ENCODE measurements at regions not wholly inside any gene's neighbourhood (a gene's known extent, or its start where the extent isn't known, plus 50 kb on each side); places are given as distances from the start of the nearest gene placed in this dataset.
"Not testable (repeated sequence)": the region's sequence is repeated elsewhere in the genome, so short reads cannot be mapped to it uniquely, and the experiment has no call there.

DNA sequence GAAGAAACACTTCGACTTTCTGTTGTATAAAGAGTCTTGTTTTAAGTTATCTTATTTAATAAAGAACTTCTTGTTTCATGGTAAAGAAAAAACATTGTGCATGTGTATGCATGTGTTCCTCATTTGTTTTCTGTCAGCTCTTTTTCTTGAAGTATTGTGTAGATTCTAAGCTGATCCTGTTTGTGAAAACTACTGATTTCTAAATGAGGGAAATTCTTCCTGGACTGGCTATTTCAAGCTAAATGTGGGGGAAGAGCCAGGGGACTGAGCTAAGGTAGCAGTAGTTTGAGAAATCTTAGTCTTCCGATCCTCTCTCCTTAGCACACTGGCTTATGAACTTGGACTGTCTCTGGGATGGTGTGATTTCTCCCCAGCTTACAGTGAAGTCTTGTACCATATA, 56.4 kb upstream of the RBMS1 start:
- no peak for DNase-seq (ENCODE audit: extremely low read depth in 1 of 2, low read depth in 1 of 2)

DNA sequence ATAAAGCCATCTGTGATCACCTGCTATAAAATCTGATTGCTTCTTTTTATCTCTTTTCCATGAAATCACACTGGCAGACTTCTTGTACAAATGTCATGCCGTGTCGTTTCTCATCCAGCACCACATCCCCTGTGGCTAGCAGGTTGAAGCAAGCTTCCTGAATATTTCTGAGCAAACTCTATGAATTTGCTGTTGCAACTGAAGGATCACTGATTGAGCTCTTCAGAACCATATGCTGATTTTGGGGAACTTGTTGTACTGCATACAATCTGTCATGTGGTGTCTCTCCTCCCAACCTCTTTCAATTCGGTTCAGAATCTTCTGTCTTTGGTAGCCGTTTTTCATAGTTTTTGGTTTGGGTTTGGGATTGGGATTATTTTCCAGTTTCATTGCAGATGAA, 57.7 kb upstream of the RBMS1 start:
- no peak for DNase-seq (ENCODE audit: extremely low read depth in 1 of 2, low read depth in 1 of 2)

DNA sequence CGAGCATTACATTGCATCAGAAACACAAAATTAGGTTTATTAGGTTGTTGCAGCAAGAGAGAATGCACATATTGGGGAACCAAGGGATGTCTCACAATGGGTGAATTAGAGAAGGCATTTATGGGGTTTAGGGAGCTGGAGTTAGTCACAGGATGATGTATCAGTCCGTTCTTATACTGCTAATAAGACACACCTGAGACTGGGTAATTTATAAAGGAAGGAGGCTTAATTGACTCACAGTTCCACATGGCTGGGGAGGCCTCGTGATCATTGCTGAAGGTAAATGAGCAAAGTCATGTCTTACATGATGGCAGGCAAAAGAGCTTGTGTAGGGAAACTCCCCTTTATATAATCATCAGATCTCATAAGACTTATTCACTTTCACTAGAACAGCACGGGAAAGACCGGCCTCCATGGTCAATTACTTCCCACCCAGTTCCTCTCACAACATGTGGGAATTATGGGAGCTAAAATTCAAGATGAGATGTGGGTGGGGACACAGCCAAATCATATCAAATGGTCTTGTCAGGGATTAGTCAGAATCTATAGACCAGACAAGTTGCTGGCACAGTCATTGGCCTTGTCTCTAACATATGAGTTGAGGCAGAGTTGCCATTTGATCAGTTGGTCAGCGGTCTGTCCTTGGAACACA, 61.9 kb upstream of the RBMS1 start:
- no peak for DNase-seq (ENCODE audit: extremely low read depth in 1 of 2, low read depth in 1 of 2)

DNA sequence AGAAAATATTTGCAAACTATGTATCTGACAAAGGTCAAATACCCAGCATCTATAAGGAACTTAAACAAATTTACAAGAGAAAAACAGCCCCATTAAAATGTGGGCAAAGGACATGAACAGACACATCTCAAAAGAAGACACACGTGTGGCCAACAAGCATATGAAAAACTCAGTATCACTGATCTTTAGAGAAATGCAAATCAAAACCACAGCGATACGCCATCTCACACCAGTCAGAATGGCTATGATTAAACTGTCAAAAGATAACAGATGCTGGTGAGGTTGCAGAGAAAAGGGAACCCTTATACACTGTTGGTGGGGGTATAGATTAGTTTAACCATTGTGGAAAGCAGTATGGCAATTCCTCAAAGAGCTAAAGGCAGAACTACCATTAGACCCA, 64.3 kb upstream of the RBMS1 start:
- DNase-seq (ENCODE audit: extremely low read depth in 1 of 2, low read depth in 1 of 2): no peak

DNA sequence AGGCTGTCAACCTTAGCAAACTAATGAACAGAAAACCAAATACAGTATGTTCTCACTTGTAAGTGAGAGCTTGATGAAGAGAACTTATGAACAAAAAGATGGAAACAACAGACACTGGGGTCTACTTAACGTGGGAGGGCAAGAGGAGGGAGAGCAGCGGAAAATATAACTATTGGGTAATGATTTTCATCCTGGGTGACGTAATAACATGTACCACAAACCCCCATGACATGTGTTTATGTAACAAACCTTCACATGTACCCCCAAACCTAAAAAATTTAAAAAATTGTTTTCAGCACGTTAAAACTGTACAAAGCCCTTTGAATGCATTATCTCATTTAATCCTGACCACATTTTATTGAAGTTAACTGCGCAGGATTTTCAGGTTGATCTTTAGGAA, 64.9 kb upstream of the RBMS1 start:
- DNase-seq (ENCODE audit: extremely low read depth in 1 of 2, low read depth in 1 of 2): no peak

DNA sequence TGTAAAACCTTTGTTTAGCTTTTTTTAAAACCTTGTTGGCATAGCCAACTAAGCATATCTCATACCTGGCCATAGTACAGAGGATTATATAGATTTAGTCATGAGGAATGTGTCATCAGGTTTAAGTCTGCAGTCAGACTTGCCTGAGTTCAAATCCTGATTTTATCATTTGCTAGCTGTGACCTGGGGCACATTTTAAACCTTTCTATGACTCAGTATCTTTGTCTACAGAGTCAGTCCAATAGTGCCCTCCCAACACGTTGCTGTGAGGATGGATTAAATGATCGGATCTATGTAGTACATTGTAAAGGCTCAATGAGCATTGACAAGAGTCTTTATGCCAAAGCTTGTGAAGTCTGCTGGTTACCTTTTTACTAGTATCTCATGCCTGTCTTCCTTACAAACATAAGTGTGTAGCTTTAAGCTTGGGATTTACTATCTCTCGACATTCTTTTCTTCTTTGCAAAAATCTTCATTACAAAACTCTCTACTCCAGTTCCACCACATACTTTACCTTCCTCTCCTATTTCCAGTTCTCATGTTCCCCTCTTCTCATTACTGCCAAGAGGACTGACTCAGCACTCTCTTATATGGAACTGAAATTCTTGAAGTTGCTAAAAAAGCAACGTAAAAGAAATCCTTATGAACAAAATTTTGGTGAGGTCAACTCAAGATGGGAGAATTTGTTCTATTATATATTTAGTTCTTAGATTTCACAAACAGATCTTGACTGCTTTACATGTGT, 68.1 kb upstream of the RBMS1 start:
- no peak for DNase-seq (ENCODE audit: extremely low read depth in 1 of 2, low read depth in 1 of 2)

DNA sequence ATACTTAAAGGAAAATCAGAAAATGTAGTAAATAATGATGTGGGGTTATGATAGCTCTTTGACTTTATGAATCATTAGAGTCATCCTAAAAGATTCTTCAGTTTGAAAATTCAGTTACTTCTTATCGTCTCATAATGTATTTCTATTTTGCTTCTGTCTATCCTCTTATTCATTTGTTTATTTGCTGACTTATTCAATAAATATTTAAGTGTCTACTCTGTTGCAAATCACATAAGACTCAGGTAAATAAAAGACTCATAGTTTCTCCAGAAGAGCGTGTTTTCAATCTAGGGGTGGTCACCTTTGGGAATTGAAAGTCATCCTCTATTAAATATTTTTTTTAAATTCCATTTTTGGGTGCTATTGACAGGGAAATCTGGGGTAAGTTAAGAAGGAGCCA, 69.1 kb upstream of the RBMS1 start:
- DNase-seq (ENCODE audit: extremely low read depth in 1 of 2, low read depth in 1 of 2): no peak

DNA sequence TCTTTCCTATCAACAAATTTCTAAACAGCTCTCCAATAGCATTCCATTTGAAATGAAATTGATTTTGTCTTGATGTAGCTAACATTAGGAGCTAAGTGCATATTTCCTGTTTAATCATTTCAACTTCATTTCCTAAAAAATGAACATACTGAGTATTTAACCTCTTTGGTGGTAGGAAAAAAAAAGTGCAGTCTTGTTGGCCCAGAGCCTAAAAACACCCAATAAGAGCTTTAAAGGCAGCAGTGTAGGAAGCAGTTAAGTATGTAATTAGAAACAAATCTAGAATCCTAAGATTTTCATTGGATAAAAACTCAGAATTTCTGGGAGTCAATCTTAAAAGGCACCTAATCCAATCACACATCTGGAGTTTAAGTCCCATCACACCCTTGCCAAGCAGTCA, 71.0 kb upstream of the RBMS1 start:
- no peak for DNase-seq (ENCODE audit: extremely low read depth in 1 of 2, low read depth in 1 of 2)

DNA sequence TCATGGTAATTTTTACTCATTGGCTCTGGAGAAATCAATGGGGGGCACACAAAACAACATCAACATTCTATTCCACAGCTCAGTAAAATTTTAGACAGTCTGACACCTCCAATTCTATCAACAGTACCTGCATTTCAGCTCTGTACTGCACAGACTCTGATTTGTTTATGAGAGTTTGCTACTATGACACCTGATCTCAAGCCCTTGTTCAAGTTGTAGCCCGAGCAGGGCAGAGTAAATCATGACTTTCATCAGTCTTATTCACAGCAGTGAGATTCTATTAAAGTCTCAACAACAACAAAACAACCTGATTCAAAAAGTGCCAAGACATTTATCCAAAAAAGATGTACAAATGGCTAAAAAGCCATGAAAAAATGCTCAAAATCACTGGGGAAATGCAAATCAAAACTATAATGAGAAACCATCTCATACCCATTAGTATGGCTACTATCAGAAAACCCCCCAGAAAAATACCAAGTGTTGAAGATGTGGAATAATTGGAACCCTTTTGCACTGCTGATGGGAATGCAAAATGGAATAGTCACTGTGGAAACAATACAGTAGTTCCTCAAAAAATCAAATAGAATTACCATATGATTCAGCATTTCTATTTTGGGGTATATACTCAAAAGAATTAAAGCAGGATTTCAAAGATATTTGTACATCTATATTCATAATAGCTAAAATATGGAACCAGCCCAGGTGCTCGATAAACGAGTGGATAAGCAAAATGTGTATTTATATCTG, 71.7 kb upstream of the RBMS1 start:
- no peak for DNase-seq (ENCODE audit: extremely low read depth in 1 of 2, low read depth in 1 of 2)

DNA sequence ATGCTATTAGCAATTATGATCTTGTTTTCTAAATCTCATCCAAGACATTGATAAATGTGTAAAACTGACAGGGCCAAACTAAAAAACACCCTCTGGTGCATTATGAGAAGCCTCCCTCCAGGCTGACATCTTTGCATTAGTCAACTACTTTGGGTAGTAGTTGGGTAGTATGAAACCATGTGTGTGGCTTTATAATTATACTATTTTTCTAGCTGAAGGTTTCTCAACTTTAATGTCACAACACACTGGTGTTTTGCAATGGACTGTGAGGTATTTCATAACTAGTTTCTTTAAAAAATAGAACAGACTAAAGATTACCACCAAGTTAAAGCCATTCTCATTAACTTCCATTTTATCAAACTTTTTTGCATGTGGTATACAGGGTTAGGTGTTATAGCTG, 73.1 kb upstream of the RBMS1 start:
- DNase-seq (ENCODE audit: extremely low read depth in 1 of 2, low read depth in 1 of 2): no peak

DNA sequence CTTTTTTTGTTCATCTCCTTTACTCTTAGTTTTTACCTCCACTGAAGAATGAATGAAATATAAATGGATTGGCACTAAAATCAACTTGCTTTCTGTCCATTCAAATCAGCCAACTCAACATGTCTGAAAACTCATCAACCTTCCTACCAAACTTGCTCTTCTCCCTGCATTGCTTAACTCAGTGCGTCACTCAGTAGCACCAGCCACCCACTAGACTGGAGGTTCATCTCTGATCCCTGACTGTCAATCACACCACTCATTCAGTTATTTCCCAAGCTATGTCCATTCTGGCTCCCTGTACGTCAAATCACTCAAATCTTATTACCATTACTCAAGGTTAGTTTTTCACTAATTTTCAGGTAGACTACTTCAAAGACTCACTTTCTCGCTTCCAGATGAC, 75.2 kb upstream of the RBMS1 start:
- no peak for DNase-seq (ENCODE audit: extremely low read depth in 1 of 2, low read depth in 1 of 2)

DNA sequence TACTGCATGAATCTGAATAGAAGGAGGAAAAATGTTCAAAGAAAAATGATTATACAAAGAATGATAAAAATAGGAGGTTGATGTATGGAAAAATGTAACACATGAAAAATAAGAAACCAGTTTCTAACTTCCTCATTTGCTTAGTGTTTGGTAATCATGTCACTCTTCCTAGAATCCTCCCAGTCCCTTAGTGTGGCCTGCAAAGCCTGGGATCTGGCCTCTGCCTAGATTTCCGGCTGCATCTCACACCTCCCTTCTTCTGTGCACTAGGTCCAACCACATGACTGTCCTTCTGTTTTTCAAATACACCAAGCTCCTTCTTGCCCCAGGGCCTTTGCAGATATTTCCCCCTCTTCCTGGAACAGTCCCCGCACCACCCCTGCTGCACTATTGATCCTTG, 76.8 kb upstream of the RBMS1 start:
- DNase-seq (ENCODE audit: extremely low read depth in 1 of 2, low read depth in 1 of 2): no peak

DNA sequence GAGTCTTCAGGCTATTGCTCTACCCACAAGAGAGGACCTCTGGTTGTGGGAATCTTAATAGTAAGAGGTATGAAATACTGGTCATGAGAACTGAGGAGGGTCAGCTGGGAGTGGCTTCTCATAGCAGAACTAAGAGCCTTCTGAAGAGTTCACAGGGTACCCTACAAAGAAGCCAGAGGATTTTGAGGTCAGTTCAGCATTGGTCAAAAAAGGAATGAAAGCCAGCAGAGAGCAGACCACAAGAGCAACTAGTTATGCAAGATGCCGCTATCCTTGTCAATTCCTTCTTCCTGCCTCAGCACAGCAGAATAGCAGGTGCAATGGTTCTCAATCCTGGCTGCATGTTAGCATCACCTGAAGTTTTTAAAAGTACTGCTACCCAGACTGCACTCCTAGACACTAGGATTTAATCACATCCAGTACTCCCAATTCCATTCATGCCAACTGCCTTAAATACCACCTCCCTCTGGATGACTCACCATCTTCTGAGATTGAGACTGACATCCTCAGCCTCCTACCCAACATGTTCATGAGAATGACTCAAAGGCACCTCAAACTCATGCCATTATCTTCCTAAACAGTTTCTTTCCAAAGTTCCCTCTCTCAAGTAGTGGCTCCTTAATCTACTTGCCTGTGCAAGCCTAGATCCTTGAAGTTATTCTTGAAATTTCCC, 81.0 kb upstream of the RBMS1 start:
- no peak for DNase-seq (ENCODE audit: extremely low read depth in 1 of 2, low read depth in 1 of 2)

DNA sequence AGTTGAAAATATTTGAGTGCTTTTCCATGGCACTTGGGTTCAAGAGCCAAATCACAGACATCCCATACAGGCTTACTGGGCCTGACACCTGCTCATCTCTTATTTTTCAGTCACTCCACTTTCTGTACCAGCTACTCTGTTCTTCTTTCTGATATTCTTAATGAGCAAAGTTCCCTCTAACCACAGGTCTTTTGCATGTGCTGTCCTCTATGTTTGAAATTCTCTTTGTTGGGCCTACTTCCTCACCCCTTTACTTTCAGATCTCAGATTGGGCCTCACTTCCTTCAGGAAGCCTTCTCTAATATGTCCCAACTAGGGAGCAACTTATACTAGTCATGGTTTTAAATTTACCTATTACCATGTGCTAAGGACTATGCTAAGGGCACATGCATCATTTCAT, 81.8 kb upstream of the RBMS1 start:
- no peak for DNase-seq (ENCODE audit: extremely low read depth in 1 of 2, low read depth in 1 of 2)

DNA sequence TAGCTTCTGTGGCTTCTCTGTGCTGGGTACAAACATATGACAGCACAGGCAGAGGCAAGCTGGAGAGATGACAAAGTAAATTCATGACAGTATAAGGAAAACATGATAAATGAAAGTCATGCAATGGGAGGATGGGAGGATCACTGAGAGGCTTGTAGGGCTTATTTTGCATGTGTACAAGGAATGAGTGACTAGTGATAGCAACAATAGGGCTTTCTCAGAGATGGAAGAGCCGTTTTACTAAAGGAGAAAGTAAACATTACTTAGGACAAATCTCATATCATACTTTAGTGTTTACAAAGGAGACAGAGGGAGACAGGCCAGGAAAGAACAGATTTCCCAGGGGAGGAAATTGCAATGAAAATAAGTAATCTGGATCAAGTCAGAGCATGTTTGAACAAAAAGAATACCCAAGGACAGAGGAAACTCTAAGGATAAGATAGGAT, 82.5 kb upstream of the RBMS1 start:
- DNase-seq (ENCODE audit: extremely low read depth in 1 of 2, low read depth in 1 of 2): no peak

DNA sequence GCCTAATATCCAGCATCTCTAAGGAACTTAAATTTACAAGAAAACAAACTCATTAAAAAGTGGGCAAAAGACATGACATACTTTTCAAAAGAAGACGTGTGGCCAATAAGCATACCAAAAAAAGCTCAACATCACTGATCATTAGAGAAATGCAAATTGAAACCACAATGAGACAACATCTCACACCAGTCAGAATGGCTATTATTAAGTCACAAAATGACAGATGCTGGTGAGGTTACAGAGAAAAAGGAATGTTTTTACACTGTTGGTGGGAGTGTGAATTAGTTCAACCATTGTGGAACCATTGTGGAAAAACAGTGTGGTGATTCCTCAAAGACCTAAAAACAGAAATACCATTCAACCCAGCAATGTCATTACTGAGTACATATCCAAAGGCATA, 83.5 kb upstream of the RBMS1 start:
- DNase-seq (ENCODE audit: extremely low read depth in 1 of 2, low read depth in 1 of 2): not testable (repeated sequence)

DNA sequence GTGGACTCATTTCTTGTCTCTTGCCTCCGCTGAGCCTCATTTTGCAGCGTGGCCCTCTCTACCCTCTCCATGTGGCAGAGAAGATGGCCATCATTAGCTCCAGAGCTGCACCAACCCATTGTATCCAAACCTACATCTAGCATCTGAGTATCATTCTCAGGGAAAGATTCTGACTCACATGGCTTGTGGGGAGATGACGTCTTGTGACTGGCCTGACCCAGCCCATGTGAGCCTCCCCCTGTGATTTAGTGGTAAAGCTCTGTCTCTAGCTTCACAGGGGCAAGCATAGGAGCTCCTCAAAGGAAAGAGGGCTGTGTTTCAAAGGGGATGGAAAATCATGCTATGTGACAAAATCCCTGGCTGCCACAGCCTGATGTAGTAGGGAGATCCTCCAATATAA, 87.4 kb upstream of the RBMS1 start:
- DNase-seq (ENCODE audit: extremely low read depth in 1 of 2, low read depth in 1 of 2): no peak

DNA sequence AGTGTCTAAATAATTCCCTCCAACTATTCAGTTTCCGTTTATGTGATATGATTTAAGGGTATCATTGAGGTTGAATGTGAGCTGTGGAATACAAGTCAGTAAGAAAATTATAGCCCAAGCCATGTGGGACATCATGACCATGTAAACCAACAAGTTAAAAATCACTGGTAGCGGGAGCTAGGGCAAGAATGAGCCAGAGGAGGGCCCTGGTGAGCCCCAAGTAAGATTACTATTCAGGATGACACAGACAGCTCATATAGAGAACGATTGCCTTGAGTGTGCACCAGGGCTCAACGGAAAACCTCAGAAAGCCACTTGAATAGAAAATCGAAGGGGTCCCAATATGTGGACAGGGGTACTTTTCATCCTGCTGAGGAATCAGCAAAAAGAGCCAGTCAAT, 87.8 kb upstream of the RBMS1 start:
- no peak for DNase-seq (ENCODE audit: extremely low read depth in 1 of 2, low read depth in 1 of 2)

DNA sequence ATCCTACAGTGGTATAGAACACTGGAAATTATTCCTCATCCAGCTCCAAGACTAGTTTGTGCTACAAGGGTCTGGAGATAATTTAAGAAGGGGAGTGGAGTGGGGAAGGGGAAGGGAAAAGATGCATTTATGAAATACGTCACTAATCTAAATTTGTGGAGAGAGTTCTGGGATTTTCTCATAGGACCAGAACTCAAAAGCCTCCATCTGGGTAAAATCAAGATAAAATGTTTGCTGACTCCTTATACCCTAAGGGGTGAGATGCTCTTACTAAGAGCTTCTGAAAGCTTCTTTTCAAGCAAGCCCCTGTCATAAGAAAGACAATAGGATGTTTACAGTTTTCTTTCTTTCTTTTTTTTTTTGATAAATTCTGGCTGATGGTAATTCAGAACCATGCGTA, 88.5 kb upstream of the RBMS1 start:
- no peak for DNase-seq (ENCODE audit: extremely low read depth in 1 of 2, low read depth in 1 of 2)

DNA sequence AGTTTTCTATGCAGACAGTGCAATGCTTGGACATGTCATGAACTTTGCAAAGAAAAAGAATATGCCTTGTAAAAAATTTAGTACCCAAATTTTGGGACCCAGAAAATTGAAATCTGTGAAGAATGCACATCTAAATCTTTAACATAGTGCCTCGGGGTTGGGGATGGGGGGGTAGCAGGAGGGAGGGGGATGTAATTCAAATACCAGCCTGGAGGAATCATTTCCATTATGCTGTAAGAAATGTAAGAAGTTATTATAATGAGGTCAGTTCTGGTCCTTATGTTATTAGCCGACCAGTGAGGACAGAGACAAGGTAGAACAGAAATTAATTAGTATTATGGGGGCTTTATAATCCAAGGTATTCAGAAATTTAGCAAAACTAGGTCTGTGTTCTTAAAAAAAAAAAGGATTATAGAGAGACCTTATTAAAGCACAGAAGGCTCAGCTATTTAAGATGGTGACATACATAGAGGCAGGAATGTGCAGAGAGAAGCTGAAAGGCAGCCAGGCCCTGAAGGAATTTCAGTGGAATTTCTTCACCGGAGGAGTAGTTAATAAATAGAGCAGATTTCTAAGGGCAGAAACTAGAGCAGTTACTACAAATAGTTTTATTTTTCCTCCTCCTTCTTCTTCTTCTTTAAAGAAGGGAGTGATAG, 89.0 kb upstream of the RBMS1 start:
- no peak for DNase-seq (ENCODE audit: extremely low read depth in 1 of 2, low read depth in 1 of 2)

DNA sequence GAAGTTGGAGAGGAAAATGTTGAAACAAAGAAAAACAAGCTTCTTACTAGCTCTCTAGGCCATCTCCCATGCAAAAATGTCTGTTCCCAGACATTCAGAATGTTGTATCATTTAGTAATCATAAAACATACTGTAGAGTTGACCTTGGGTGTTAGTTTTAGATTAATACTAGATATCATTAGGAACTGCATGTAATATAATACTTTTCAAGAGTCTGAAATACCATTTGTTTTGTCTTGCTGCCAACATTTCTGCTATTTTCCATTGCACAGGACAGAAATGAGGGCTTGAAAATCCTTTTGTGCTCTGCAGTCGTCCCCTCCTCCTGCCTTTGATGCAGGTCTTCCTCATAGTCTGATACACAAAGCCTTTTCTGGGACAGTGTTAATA, 89.5 kb upstream of the RBMS1 start:
- no peak for DNase-seq (ENCODE audit: extremely low read depth in 1 of 2, low read depth in 1 of 2)

Measured in stimulated activated CD8-positive, alpha-beta memory T cell treated with anti-CD3 and anti-CD28 coated beads, Interleukin-7, amount 100 ng/mL, for 48 hours (primary cell).